SK-N-SH (cell line): ENCODE measurements at regions not wholly inside any gene's neighbourhood (a gene's known extent, or its start where the extent isn't known, plus 50 kb on each side); places are given as distances from the start of the nearest gene placed in this dataset.

Experiments
- CTCF ChIA-PET: fragments of 300-600, 350-600 bp; formaldehyde crosslinking; extraction: SDS; loops from one replicate; lab custom pipeline; 2021; lab: Yijun Ruan, JAX
- POLR2A ChIA-PET: fragments of 350-600 bp; sonication (Branson Sonifier 250); formaldehyde crosslinking; extraction: SDS; loops from one replicate; lab custom pipeline; 2020; ENCODE audit warnings: antibody characterized with exemption, inconsistent platforms; lab: Yijun Ruan, JAX
- DNase-seq: peaks from one replicate; pipeline ENCODE4 v3.0.0; 2012
- H2AFZ ChIP-seq: fragments of 200-600 bp; sonication (generic); 2 replicates; pipeline ENCODE4 v1.8.1; 2016; ENCODE audit warnings: antibody characterized with exemption, mild to moderate bottlenecking, low read depth
- H3F3A ChIP-seq: fragments of 200-600 bp; sonication (generic); replicated peaks from 2 replicates; pipeline ENCODE3; 2016; ENCODE audit warnings: antibody characterized with exemption, mild to moderate bottlenecking; ENCODE audit not compliant: insufficient read depth
- H3K27ac ChIP-seq, 2 experiments: fragments of 200-500 bp in 1 of 2; fragments of 200-600 bp in 1 of 2; sonication (Bioruptor generic) in 1 of 2; sonication (generic), shearing (Covaris generic) in 1 of 2; 2 replicates each; pipeline versions ENCODE4 v1.5.1 to v1.6.1; 2014 to 2016; ENCODE audit warnings: low read depth in 2 of 2, inconsistent platforms in 1 of 2, low read length in 1 of 2, mild to moderate bottlenecking in 1 of 2, mixed read lengths in 1 of 2
- H3K27me3 ChIP-seq: fragments of 200-600 bp; sonication (generic), shearing (Covaris generic); 2 replicates; pipeline ENCODE4 v1.6.1; 2016; ENCODE audit warnings: mixed run types; ENCODE audit not compliant: insufficient read depth
- H3K36me3 ChIP-seq, 2 experiments: fragments of 200-500 bp in 1 of 2; fragments of 200-600 bp in 1 of 2; sonication (Bioruptor generic) in 1 of 2; sonication (generic) in 1 of 2; replicated peaks in 1 of 2; 2 replicates each; pipeline versions ENCODE3 to v1.5.1; 2014 to 2016; ENCODE audit warnings: low read length in 1 of 2, mild to moderate bottlenecking in 1 of 2; ENCODE audit not compliant: insufficient read depth in 2 of 2, control insufficient read depth in 1 of 2
- H3K4me1 ChIP-seq, 2 experiments: fragments of 200-500 bp in 1 of 2; fragments of 200-600 bp in 1 of 2; sonication (Bioruptor generic) in 1 of 2; sonication (generic), shearing (Covaris generic) in 1 of 2; 2 replicates each; pipeline versions ENCODE4 v1.5.1 to v1.6.1; 2014 to 2016; ENCODE audit warnings: low read depth in 1 of 2, low read length in 1 of 2, mixed run types in 1 of 2; ENCODE audit not compliant: insufficient read depth in 2 of 2, control insufficient read depth in 1 of 2
- H3K4me2 ChIP-seq: fragments of 200-600 bp; sonication (generic), shearing (Covaris generic); 2 replicates; pipeline ENCODE4 v1.6.1; 2017; ENCODE audit warnings: mixed run types
- H3K4me3 ChIP-seq, 2 experiments: fragments of 200-500 bp in 1 of 2; fragments of 200-600 bp in 1 of 2; sonication (Bioruptor generic) in 1 of 2; sonication (generic), shearing (Covaris generic) in 1 of 2; 2 replicates each; pipeline versions ENCODE4 v1.5.1 to v1.8.1; 2014 to 2016; ENCODE audit warnings: low read depth in 2 of 2, inconsistent platforms in 1 of 2, low read length in 1 of 2, mild to moderate bottlenecking in 1 of 2, mixed read lengths in 1 of 2, moderate library complexity in 1 of 2
- H3K79me2 ChIP-seq: fragments of 200-600 bp; sonication (generic); 2 replicates; pipeline ENCODE4 v1.8.1; 2017; ENCODE audit warnings: mild to moderate bottlenecking; ENCODE audit not compliant: insufficient read depth
- H3K9ac ChIP-seq: fragments of 200-600 bp; sonication (generic); 2 replicates; pipeline ENCODE4 v1.6.1; 2017; ENCODE audit warnings: mixed run types
- H3K9me2 ChIP-seq: fragments of 200-600 bp; sonication (generic); 2 replicates; pipeline ENCODE4 v1.6.1; 2017; ENCODE audit warnings: mixed run types
- H3K9me3 ChIP-seq: fragments of 200-600 bp; sonication (generic); 2 replicates; pipeline ENCODE4 v1.6.1; 2017; ENCODE audit warnings: mixed run types, mild to moderate bottlenecking, moderate library complexity
- H4K20me1 ChIP-seq: fragments of 200-600 bp; sonication (generic); 2 replicates; pipeline ENCODE4 v1.6.1; 2017; ENCODE audit warnings: mild to moderate bottlenecking, mixed run types; ENCODE audit not compliant: insufficient read depth
- CHD2 ChIP-seq: fragments of 150-350 bp; IDR thresholded peaks from 2 replicates; pipeline ENCODE4 v1.6.1; 2018; ENCODE audit warnings: low read length; ENCODE audit not compliant: partially characterized antibody
- ELF1 ChIP-seq: IDR thresholded peaks from 2 replicates; pipeline ENCODE4 v1.4.0; 2012
- FOSL2 ChIP-seq: IDR thresholded peaks from 2 replicates; pipeline ENCODE4 v1.4.0; 2012; ENCODE audit warnings: low read depth, mild to moderate bottlenecking, moderate library complexity, borderline replicate concordance
- GATA2 ChIP-seq: sonication (generic); formaldehyde crosslinking; IDR thresholded peaks from 2 replicates; pipeline ENCODE4 v1.5.0; 2020; ENCODE audit warnings: mild to moderate bottlenecking, missing genetic modification reagents
- JUND ChIP-seq: IDR thresholded peaks from 2 replicates; pipeline ENCODE4 v1.4.0; 2012
- MEF2A ChIP-seq: IDR thresholded peaks from 2 replicates; pipeline ENCODE4 v1.4.0; 2012; ENCODE audit warnings: low read depth, borderline replicate concordance
- MXI1 ChIP-seq: IDR thresholded peaks from 2 replicates; pipeline ENCODE4 v1.6.1; 2012; ENCODE audit warnings: mild to moderate bottlenecking, low read depth, low read length, improper control_type of control experiment
- RCOR1 ChIP-seq: fragments of 150-350 bp; IDR thresholded peaks from 2 replicates; pipeline ENCODE4 v1.6.1; 2017; ENCODE audit warnings: antibody characterized with exemption, low read length
- RXRA ChIP-seq: IDR thresholded peaks from 2 replicates; pipeline ENCODE4 v1.4.0; 2012; ENCODE audit warnings: low read depth, mild to moderate bottlenecking, borderline replicate concordance
- TAF1 ChIP-seq: IDR thresholded peaks from 2 replicates; pipeline ENCODE4 v1.6.1; 2012; ENCODE audit warnings: low read depth, mild to moderate bottlenecking, low read length, moderate library complexity, borderline replicate concordance
- TEAD4 ChIP-seq: IDR thresholded peaks from 2 replicates; pipeline ENCODE4 v1.4.0; 2012; ENCODE audit warnings: mild to moderate bottlenecking, borderline replicate concordance; ENCODE audit not compliant: insufficient read depth
- WGBS: methylation state at CpG from one replicate; pipeline ENCODE4 v1.1.6; 2017; ENCODE audit warnings: low lambda C conversion rate; 5-methylcytosine and 5-hydroxymethylcytosine counted together
- TF ChIP-seq, protein P1 (sequence below): IDR thresholded peaks from 2 replicates; pipeline ENCODE4 v1.6.1; 2012; ENCODE audit warnings: mild to moderate bottlenecking, low read depth, low read length, moderate library complexity
- TF ChIP-seq, protein P2 (sequence below): fragments of 150-350 bp; IDR thresholded peaks from 2 replicates; pipeline ENCODE4 v1.6.1; 2017; ENCODE audit warnings: antibody characterized with exemption, low read length, low read depth, borderline replicate concordance
- TF ChIP-seq, protein P3 (sequence below): IDR thresholded peaks from 2 replicates; pipeline ENCODE4 v1.4.0; 2012; ENCODE audit warnings: low read depth, borderline replicate concordance
- TF ChIP-seq, protein P4 (sequence below): IDR thresholded peaks from 2 replicates; pipeline ENCODE4 v1.4.0; 2012; ENCODE audit warnings: low read depth

DNA sequence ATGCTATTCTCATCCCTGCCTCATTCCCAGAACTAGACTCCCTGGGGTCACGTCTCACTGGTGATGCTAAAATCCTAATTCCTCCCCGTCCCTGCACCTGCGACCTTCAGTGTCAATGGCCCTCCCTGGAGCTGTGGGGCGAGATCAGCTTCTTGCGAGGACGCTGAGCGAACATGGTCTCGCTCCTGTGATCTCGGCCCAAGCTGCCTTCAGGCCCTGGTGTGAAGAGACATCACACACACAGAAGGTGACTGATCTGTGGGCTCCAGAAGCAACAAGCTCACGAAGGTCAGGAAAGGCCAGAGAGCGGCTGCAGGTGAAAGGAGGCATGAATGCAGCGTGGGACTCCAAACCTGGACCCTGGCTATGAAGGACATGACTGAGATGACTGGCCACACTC is 139.5 kb upstream of the CST7 start:
- no peak for DNase-seq
- CTCF ChIA-PET = no interaction called here
- POLR2A ChIA-PET = no interaction called here

DNA sequence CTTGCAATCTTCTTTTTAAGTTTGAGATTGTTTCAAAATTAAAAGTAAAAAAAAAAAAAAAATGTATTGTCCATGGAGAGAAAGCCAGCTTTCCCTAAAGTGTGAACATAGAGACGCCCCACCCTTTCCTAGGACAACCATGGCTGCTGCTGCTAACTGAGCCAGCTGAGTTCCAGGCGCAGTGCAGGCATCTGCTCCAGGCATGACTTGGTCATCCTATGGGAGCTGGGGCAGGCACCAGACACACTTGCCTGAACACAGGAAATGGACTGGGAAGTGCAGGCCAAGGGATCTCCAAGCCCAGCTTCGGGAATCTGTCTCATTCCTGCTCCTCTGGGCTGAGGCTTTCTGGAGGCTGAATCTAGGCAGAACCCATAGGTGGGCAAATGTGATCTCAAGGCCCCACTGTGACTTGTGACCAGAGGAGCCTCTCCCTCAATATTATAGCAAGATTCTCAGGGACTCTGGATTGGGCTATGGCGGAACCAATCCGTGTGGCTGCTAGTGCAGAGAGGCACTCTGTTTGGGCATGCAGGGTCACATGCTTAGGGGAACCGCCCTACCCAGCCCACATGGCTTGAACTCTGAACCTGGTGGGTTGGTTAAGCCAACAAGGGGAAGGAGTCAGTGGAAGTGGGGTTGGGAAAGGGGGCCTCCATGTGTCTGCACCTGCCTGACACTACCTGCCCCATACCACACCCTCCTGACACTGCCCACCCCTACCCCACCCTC is 138.2 kb upstream of the CST7 start:
- no peak overlapping the region for H2AFZ ChIP-seq
- H3K36me3 ChIP-seq = no peaks in the 10 kb centered on the region
- no peak overlapping the region for H3K27ac ChIP-seq
- 51% methylated on average over 6 of the region's 6 CpGs for WGBS
- H3K79me2 ChIP-seq = no peaks in the 10 kb centered on the region
- H3K4me1 ChIP-seq = no peaks in the 10 kb centered on the region; a peak in 1 of 4 replicates
- POLR2A ChIA-PET = no interaction called here
- peak; percentile 33 for DNase-seq
- H3K9me2 ChIP-seq = no peaks in the 10 kb centered on the region
- H3K27me3 ChIP-seq = no peaks in the 10 kb centered on the region
- H3K9me3 ChIP-seq = no peaks in the 10 kb centered on the region
- no peak overlapping the region for H3K4me3 ChIP-seq
- no peak overlapping the region for H3K9ac ChIP-seq
- no peaks in the 10 kb centered on the region for H3F3A ChIP-seq
- H3K4me2 ChIP-seq = no peak overlapping the region
- CTCF ChIA-PET = no interaction called here
- H4K20me1 ChIP-seq = no peaks in the 10 kb centered on the region
- TF ChIP-seq JUND = no peak
- TF ChIP-seq, protein P1, sequence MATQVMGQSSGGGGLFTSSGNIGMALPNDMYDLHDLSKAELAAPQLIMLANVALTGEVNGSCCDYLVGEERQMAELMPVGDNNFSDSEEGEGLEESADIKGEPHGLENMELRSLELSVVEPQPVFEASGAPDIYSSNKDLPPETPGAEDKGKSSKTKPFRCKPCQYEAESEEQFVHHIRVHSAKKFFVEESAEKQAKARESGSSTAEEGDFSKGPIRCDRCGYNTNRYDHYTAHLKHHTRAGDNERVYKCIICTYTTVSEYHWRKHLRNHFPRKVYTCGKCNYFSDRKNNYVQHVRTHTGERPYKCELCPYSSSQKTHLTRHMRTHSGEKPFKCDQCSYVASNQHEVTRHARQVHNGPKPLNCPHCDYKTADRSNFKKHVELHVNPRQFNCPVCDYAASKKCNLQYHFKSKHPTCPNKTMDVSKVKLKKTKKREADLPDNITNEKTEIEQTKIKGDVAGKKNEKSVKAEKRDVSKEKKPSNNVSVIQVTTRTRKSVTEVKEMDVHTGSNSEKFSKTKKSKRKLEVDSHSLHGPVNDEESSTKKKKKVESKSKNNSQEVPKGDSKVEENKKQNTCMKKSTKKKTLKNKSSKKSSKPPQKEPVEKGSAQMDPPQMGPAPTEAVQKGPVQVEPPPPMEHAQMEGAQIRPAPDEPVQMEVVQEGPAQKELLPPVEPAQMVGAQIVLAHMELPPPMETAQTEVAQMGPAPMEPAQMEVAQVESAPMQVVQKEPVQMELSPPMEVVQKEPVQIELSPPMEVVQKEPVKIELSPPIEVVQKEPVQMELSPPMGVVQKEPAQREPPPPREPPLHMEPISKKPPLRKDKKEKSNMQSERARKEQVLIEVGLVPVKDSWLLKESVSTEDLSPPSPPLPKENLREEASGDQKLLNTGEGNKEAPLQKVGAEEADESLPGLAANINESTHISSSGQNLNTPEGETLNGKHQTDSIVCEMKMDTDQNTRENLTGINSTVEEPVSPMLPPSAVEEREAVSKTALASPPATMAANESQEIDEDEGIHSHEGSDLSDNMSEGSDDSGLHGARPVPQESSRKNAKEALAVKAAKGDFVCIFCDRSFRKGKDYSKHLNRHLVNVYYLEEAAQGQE = no peak
- TF ChIP-seq, protein P2, sequence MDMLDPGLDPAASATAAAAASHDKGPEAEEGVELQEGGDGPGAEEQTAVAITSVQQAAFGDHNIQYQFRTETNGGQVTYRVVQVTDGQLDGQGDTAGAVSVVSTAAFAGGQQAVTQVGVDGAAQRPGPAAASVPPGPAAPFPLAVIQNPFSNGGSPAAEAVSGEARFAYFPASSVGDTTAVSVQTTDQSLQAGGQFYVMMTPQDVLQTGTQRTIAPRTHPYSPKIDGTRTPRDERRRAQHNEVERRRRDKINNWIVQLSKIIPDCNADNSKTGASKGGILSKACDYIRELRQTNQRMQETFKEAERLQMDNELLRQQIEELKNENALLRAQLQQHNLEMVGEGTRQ = no peak
- TF ChIP-seq FOSL2 = no peak
- no peak for TF ChIP-seq GATA2
- TF ChIP-seq CHD2 = no peak
- TF ChIP-seq MXI1 = no peak
- no peak for TF ChIP-seq RCOR1
- TF ChIP-seq, protein P3, sequence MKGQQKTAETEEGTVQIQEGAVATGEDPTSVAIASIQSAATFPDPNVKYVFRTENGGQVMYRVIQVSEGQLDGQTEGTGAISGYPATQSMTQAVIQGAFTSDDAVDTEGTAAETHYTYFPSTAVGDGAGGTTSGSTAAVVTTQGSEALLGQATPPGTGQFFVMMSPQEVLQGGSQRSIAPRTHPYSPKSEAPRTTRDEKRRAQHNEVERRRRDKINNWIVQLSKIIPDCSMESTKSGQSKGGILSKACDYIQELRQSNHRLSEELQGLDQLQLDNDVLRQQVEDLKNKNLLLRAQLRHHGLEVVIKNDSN = no peak
- TF ChIP-seq TEAD4 = no peak
- TF ChIP-seq MEF2A = no peak
- TF ChIP-seq TAF1 = no peak

More for the DNA sequence above, 139.5 kb upstream of the CST7 start:
- no peaks in the 10 kb centered on the region for H3F3A ChIP-seq
- H3K79me2 ChIP-seq = no peaks in the 10 kb centered on the region
- TF ChIP-seq CHD2 (no peak), ELF1 (no peak), RXRA (no peak), GATA2 (no peak), TAF1 (no peak)
- TF ChIP-seq, protein P1 = no peak
- TF ChIP-seq, protein P4, sequence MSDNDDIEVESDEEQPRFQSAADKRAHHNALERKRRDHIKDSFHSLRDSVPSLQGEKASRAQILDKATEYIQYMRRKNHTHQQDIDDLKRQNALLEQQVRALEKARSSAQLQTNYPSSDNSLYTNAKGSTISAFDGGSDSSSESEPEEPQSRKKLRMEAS = no peak
- TF ChIP-seq, all 33 proteins: peak for 0
- H3K9me3 ChIP-seq = no peaks in the 10 kb centered on the region
- no peak overlapping the region for H3K4me3 ChIP-seq
- no peaks in the 10 kb centered on the region for H4K20me1 ChIP-seq
- H3K27me3 ChIP-seq = no peaks in the 10 kb centered on the region
- no peak overlapping the region for H3K27ac ChIP-seq
- no peaks in the 10 kb centered on the region; a peak in 1 of 4 replicates for H3K4me1 ChIP-seq
- H3K36me3 ChIP-seq = no peaks in the 10 kb centered on the region
- no peaks in the 10 kb centered on the region for H3K9me2 ChIP-seq
- no peak overlapping the region for H3K4me2 ChIP-seq
- no peak overlapping the region for H3K9ac ChIP-seq
- 52% methylated on average over 12 of the region's 12 CpGs for WGBS
- H2AFZ ChIP-seq = no peak overlapping the region
